ENCODE measurements at regions not wholly inside any gene's neighbourhood (a gene's known extent, or its start where the extent isn't known, plus 50 kb on each side); places are given as distances from the start of the nearest gene placed in this dataset.

DNA sequence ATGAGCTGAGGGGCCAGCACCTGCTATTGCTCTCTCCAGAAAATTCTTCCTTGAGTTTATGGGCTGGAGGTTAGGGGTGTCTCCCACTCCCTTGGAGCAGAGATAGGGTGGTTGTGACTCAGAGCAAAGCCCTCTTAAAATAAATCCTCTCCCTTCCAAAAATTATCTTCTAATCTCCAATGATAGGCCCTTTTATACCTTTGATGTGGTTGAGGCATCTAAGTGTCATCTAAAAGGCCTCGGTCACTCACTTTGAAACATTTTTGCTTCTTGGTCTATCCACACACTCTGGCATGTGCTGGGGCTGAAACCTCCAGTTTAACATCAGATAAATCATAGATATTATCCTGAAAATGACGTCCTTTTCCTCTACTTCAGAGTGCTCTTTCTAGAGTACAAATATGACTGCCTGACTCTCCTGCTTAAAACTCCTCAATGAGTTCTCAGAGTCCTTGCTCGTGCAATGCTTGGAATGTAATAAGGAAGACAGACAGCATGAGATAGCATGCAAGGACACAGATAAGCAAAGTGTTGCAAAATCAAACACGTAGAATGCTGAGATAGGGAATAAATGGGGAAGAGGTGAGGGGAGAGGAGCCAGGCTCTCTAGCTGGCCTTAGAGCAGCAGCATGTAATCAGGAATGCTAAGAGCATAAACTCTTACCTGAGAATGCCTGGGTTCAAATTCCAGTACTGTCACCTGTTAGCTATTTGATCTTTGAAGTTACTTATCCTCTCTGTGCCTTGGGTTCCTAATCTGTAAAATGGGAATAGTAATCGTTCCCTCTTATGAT is 374.1 kb upstream of the CITED2 start (continued):
- TF ChIP-seq TBL1XR1 (IDR thresholded peaks at IDR 0.05; ENCODE audit: low read length in 2 of 2) (peak in 1 of 2 experiments; percentile 63; a peak in 2 of 4 replicates), ELF2 (CRISPR knock-in tag; IDR thresholded peaks at IDR 0.05) (no peak), RFX7 (CRISPR knock-in tag; IDR thresholded peaks at IDR 0.05) (no peak), PURB (CRISPR knock-in tag; IDR thresholded peaks at IDR 0.05; ENCODE audit: low read depth) (no peak), ZSCAN32 (CRISPR knock-in tag; IDR thresholded peaks at IDR 0.05) (no peak), DIDO1 (tag; IDR thresholded peaks at IDR 0.05; ENCODE audit: low read depth) (no peak), TAF7 (tag; IDR thresholded peaks at IDR 0.05) (no peak), ZBTB1 (CRISPR knock-in tag; IDR thresholded peaks at IDR 0.05; ENCODE audit: borderline replicate concordance, low read depth) (no peak), L3MBTL2 (IDR thresholded peaks at IDR 0.05) (peak; percentile 54; the same call in 1 of the 2 replicates), ZNF77 (CRISPR knock-in tag; IDR thresholded peaks at IDR 0.05) (no peak), JUND (IDR thresholded peaks at IDR 0.05; ENCODE audit: borderline replicate concordance, low read depth, low read length) (peak; percentile 39; the same call in 1 of the 2 replicates), JUND (tag; IDR thresholded peaks at IDR 0.05; ENCODE audit: borderline replicate concordance, low read depth, low read length) (peak; percentile 19; the same call in 1 of the 3 replicates), FOS (IDR thresholded peaks at IDR 0.05; ENCODE audit: extremely low read depth, insufficient read length) (no peak), HNRNPK (IDR thresholded peaks at IDR 0.05; ENCODE audit: low read depth, low read length, poor library complexity, severe bottlenecking) (no peak), HDAC1 (IDR thresholded peaks at IDR 0.05) (peak in 1 of 2 experiments; percentile 35; a peak in 1 of 4 replicates)
- TF ChIP-seq, protein P1, sequence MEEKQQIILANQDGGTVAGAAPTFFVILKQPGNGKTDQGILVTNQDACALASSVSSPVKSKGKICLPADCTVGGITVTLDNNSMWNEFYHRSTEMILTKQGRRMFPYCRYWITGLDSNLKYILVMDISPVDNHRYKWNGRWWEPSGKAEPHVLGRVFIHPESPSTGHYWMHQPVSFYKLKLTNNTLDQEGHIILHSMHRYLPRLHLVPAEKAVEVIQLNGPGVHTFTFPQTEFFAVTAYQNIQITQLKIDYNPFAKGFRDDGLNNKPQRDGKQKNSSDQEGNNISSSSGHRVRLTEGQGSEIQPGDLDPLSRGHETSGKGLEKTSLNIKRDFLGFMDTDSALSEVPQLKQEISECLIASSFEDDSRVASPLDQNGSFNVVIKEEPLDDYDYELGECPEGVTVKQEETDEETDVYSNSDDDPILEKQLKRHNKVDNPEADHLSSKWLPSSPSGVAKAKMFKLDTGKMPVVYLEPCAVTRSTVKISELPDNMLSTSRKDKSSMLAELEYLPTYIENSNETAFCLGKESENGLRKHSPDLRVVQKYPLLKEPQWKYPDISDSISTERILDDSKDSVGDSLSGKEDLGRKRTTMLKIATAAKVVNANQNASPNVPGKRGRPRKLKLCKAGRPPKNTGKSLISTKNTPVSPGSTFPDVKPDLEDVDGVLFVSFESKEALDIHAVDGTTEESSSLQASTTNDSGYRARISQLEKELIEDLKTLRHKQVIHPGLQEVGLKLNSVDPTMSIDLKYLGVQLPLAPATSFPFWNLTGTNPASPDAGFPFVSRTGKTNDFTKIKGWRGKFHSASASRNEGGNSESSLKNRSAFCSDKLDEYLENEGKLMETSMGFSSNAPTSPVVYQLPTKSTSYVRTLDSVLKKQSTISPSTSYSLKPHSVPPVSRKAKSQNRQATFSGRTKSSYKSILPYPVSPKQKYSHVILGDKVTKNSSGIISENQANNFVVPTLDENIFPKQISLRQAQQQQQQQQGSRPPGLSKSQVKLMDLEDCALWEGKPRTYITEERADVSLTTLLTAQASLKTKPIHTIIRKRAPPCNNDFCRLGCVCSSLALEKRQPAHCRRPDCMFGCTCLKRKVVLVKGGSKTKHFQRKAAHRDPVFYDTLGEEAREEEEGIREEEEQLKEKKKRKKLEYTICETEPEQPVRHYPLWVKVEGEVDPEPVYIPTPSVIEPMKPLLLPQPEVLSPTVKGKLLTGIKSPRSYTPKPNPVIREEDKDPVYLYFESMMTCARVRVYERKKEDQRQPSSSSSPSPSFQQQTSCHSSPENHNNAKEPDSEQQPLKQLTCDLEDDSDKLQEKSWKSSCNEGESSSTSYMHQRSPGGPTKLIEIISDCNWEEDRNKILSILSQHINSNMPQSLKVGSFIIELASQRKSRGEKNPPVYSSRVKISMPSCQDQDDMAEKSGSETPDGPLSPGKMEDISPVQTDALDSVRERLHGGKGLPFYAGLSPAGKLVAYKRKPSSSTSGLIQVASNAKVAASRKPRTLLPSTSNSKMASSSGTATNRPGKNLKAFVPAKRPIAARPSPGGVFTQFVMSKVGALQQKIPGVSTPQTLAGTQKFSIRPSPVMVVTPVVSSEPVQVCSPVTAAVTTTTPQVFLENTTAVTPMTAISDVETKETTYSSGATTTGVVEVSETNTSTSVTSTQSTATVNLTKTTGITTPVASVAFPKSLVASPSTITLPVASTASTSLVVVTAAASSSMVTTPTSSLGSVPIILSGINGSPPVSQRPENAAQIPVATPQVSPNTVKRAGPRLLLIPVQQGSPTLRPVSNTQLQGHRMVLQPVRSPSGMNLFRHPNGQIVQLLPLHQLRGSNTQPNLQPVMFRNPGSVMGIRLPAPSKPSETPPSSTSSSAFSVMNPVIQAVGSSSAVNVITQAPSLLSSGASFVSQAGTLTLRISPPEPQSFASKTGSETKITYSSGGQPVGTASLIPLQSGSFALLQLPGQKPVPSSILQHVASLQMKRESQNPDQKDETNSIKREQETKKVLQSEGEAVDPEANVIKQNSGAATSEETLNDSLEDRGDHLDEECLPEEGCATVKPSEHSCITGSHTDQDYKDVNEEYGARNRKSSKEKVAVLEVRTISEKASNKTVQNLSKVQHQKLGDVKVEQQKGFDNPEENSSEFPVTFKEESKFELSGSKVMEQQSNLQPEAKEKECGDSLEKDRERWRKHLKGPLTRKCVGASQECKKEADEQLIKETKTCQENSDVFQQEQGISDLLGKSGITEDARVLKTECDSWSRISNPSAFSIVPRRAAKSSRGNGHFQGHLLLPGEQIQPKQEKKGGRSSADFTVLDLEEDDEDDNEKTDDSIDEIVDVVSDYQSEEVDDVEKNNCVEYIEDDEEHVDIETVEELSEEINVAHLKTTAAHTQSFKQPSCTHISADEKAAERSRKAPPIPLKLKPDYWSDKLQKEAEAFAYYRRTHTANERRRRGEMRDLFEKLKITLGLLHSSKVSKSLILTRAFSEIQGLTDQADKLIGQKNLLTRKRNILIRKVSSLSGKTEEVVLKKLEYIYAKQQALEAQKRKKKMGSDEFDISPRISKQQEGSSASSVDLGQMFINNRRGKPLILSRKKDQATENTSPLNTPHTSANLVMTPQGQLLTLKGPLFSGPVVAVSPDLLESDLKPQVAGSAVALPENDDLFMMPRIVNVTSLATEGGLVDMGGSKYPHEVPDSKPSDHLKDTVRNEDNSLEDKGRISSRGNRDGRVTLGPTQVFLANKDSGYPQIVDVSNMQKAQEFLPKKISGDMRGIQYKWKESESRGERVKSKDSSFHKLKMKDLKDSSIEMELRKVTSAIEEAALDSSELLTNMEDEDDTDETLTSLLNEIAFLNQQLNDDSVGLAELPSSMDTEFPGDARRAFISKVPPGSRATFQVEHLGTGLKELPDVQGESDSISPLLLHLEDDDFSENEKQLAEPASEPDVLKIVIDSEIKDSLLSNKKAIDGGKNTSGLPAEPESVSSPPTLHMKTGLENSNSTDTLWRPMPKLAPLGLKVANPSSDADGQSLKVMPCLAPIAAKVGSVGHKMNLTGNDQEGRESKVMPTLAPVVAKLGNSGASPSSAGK (IDR thresholded peaks at IDR 0.05): no peak

All from K562 (cell line).